Duodenal mucosa (tissue), 2 donors: ENCODE measurements at regions not wholly inside any gene's neighbourhood (a gene's known extent, or its start where the extent isn't known, plus 50 kb on each side); places are given as distances from the start of the nearest gene placed in this dataset.

Experiments used
- H3K27ac ChIP-seq: one replicate; pipeline ENCODE4 v1.7.0; 2013; ENCODE audit warnings: low read depth, low read length
- H3K27me3 ChIP-seq, 2 donors: one replicate each; pipeline ENCODE4 v1.7.0; 2013; ENCODE audit warnings: low read length in 2 of 2, control low read depth in 1 of 2; ENCODE audit not compliant: insufficient read depth in 2 of 2, control insufficient read depth in 1 of 2
- H3K36me3 ChIP-seq, 2 donors: one replicate each; pipeline ENCODE4 v1.7.0; 2013; ENCODE audit warnings: low read length in 2 of 2, control low read depth in 1 of 2; ENCODE audit not compliant: insufficient read depth in 2 of 2, control insufficient read depth in 1 of 2
- H3K4me1 ChIP-seq, 2 donors: one replicate each; pipeline ENCODE4 v1.7.0; 2013; ENCODE audit warnings: low read length in 2 of 2, control low read depth in 1 of 2; ENCODE audit not compliant: insufficient read depth in 2 of 2, control insufficient read depth in 1 of 2
- H3K4me3 ChIP-seq, 2 donors: one replicate each; pipeline ENCODE4 v1.7.0; 2013; ENCODE audit warnings: low read length in 2 of 2, low read depth in 1 of 2
- H3K9ac ChIP-seq, 2 donors: one replicate each; pipeline ENCODE4 v1.7.0; 2013; ENCODE audit warnings: low read length in 2 of 2, low read depth in 1 of 2
- H3K9me3 ChIP-seq, 2 donors: one replicate each; pipeline ENCODE4 v1.7.0; 2013; ENCODE audit warnings: low read length in 2 of 2, control low read depth in 1 of 2; ENCODE audit not compliant: control insufficient read depth in 1 of 2

- Histone ChIP-seq H3K9ac (no peak overlapping the region), H3K27me3 (no peaks in the 10 kb centered on the region), H3K4me3 (no peak overlapping the region), H3K27ac (no peak overlapping the region), H3K4me1 (peaks cover 5 to 13% of the 10 kb centered on the region in 2 donors), H3K9me3 (no peaks in the 10 kb centered on the region), H3K36me3 (no peaks in the 10 kb centered on the region)
Observed at GRCh38 chr1:226799634-226800281, 60.7 kb upstream of the ITPKB start.

- H3K4me1 ChIP-seq = peaks cover 5 to 13% of the 10 kb centered on the region in 2 donors
- H3K9ac ChIP-seq = no peak overlapping the region
- no peak overlapping the region for H3K27ac ChIP-seq
- H3K36me3 ChIP-seq = no peaks in the 10 kb centered on the region
- no peaks in the 10 kb centered on the region for H3K9me3 ChIP-seq
- H3K27me3 ChIP-seq = no peaks in the 10 kb centered on the region
- H3K4me3 ChIP-seq = no peak overlapping the region
Observed at GRCh38 chr1:226798427-226799411, 59.6 kb upstream of the ITPKB start.

- no peak overlapping the region for H3K27ac ChIP-seq
- H3K27me3 ChIP-seq = no peaks in the 10 kb centered on the region
- no peak overlapping the region for H3K4me3 ChIP-seq
- H3K36me3 ChIP-seq = no peaks in the 10 kb centered on the region
- peaks cover 5 to 13% of the 10 kb centered on the region in 2 donors for H3K4me1 ChIP-seq
- no peaks in the 10 kb centered on the region for H3K9me3 ChIP-seq
- H3K9ac ChIP-seq = no peak overlapping the region
Observed at GRCh38 chr1:226797151-226797550, 58.1 kb upstream of the ITPKB start.

GRCh38 chr1:226793620-226794276 lies 54.7 kb upstream of the ITPKB start:
- H3K36me3 ChIP-seq = no peaks in the 10 kb centered on the region
- no peaks in the 10 kb centered on the region for H3K9me3 ChIP-seq
- H3K4me1 ChIP-seq = peaks cover 4 to 5% of the 10 kb centered on the region in 2 donors
- H3K9ac ChIP-seq = no peak overlapping the region
- no peak overlapping the region for H3K4me3 ChIP-seq
- H3K27ac ChIP-seq = no peak overlapping the region
- H3K27me3 ChIP-seq = peaks cover 0 to 4% of the 10 kb centered on the region in 2 donors

GRCh38 chr1:226792368-226792767 lies 53.3 kb upstream of the ITPKB start:
- no peaks in the 10 kb centered on the region for H3K36me3 ChIP-seq
- no peak overlapping the region for H3K27ac ChIP-seq
- H3K4me1 ChIP-seq = no peaks in the 10 kb centered on the region
- no peak overlapping the region for H3K4me3 ChIP-seq
- H3K9me3 ChIP-seq = no peaks in the 10 kb centered on the region
- H3K9ac ChIP-seq = no peak overlapping the region
- peaks cover 0 to 4% of the 10 kb centered on the region in 2 donors for H3K27me3 ChIP-seq

- H3K36me3 ChIP-seq = no peaks in the 10 kb centered on the region
- peaks cover 0 to 4% of the 10 kb centered on the region in 2 donors for H3K27me3 ChIP-seq
Observed at GRCh38 chr1:226790545-226791181, 51.6 kb upstream of the ITPKB start.

GRCh38 chr1:226788965-226789364 lies 49.9 kb upstream of the ITPKB start:
- Histone ChIP-seq H3K4me1 (no peaks in the 10 kb centered on the region), H3K9me3 (no peaks in the 10 kb centered on the region)

More at GRCh38 chr1:226790545-226791181, 51.6 kb upstream of the ITPKB start:
- no peaks in the 10 kb centered on the region for H3K9me3 ChIP-seq
- no peaks in the 10 kb centered on the region for H3K4me1 ChIP-seq
- H3K4me3 ChIP-seq = no peak overlapping the region
- H3K27ac ChIP-seq = no peak overlapping the region
- no peak overlapping the region for H3K9ac ChIP-seq

More at GRCh38 chr1:226788965-226789364, 49.9 kb upstream of the ITPKB start:
- H3K36me3 ChIP-seq = no peaks in the 10 kb centered on the region
- peaks cover 0 to 4% of the 10 kb centered on the region in 2 donors for H3K27me3 ChIP-seq
- no peak overlapping the region for H3K9ac ChIP-seq
- no peak overlapping the region for H3K4me3 ChIP-seq
- H3K27ac ChIP-seq = no peak overlapping the region
